ENCODE measurements at regions not wholly inside any gene's neighbourhood (a gene's known extent, or its start where the extent isn't known, plus 50 kb on each side); places are given as distances from the start of the nearest gene placed in this dataset.

- no peak overlapping the region for H3K27ac ChIP-seq
- no peak for TF ChIP-seq CTCF (IDR thresholded peaks at IDR 0.05)
- no peaks in the 10 kb centered on the region for H3K9me3 ChIP-seq
- H3K4me3 ChIP-seq = no peak overlapping the region
- no peaks in the 10 kb centered on the region for H3K36me3 ChIP-seq
- DNase-seq (ENCODE audit: low spot score) = no peak
- H3K4me1 ChIP-seq = no peaks in the 10 kb centered on the region
- H3K27me3 ChIP-seq = no peaks in the 10 kb centered on the region
Measured at GRCh38 chr5:27313549-27313948, 275.2 kb upstream of the CDH9 start.

GRCh38 chr5:27312291-27312893 is 274.0 kb upstream of the CDH9 start:
- no peak for TF ChIP-seq CTCF (IDR thresholded peaks at IDR 0.05)
- Histone ChIP-seq H3K9me3 (no peaks in the 10 kb centered on the region), H3K27me3 (no peaks in the 10 kb centered on the region), H3K4me1 (no peaks in the 10 kb centered on the region), H3K4me3 (no peak overlapping the region), H3K36me3 (no peaks in the 10 kb centered on the region), H3K27ac (no peak overlapping the region)
- no peak for DNase-seq (ENCODE audit: low spot score)

- no peak for DNase-seq (ENCODE audit: low spot score)
- no peaks in the 10 kb centered on the region for H3K4me1 ChIP-seq
- H3K27me3 ChIP-seq = no peaks in the 10 kb centered on the region
- no peaks in the 10 kb centered on the region for H3K36me3 ChIP-seq
- H3K27ac ChIP-seq = no peak overlapping the region
- H3K9me3 ChIP-seq = no peaks in the 10 kb centered on the region
- no peak for TF ChIP-seq CTCF (IDR thresholded peaks at IDR 0.05)
- no peak overlapping the region for H3K4me3 ChIP-seq
Measured at GRCh38 chr5:27311544-27311943, 273.2 kb upstream of the CDH9 start.

GRCh38 chr5:27308153-27308552 is 269.8 kb upstream of the CDH9 start:
- no peaks in the 10 kb centered on the region for H3K27me3 ChIP-seq
- DNase-seq (ENCODE audit: low spot score) = no peak
- H3K27ac ChIP-seq = no peak overlapping the region
- no peaks in the 10 kb centered on the region for H3K4me1 ChIP-seq
- no peaks in the 10 kb centered on the region for H3K9me3 ChIP-seq
- no peaks in the 10 kb centered on the region for H3K36me3 ChIP-seq
- TF ChIP-seq CTCF (IDR thresholded peaks at IDR 0.05) = no peak
- no peak overlapping the region for H3K4me3 ChIP-seq

- no peak overlapping the region for H3K4me3 ChIP-seq
- H3K36me3 ChIP-seq = no peaks in the 10 kb centered on the region
- no peaks in the 10 kb centered on the region for H3K4me1 ChIP-seq
- DNase-seq (ENCODE audit: low spot score) = no peak
- no peaks in the 10 kb centered on the region for H3K27me3 ChIP-seq
- no peak overlapping the region for H3K27ac ChIP-seq
- H3K9me3 ChIP-seq = peaks cover 0 to 4% of the 10 kb centered on the region in 2 donors
- TF ChIP-seq CTCF (IDR thresholded peaks at IDR 0.05) = no peak
Measured at GRCh38 chr5:27290172-27290571, 251.8 kb upstream of the CDH9 start.

GRCh38 chr5:27276119-27276518 is 237.7 kb upstream of the CDH9 start:
- H3K4me3 ChIP-seq = no peak overlapping the region
- H3K4me1 ChIP-seq = no peaks in the 10 kb centered on the region
- DNase-seq (ENCODE audit: low spot score) = no peak
- no peaks in the 10 kb centered on the region for H3K36me3 ChIP-seq
- H3K27me3 ChIP-seq = no peaks in the 10 kb centered on the region
- H3K9me3 ChIP-seq = no peaks in the 10 kb centered on the region
- TF ChIP-seq CTCF (IDR thresholded peaks at IDR 0.05) = no peak
- no peak overlapping the region for H3K27ac ChIP-seq
